Right atrium auricular region (tissue), 2 donors: ENCODE measurements at regions not wholly inside any gene's neighbourhood (a gene's known extent, or its start where the extent isn't known, plus 50 kb on each side); places are given as distances from the start of the nearest gene placed in this dataset.

Experiments used
- DNase-seq: peaks from one replicate; pipeline ENCODE4 v3.0.0-alpha.2; 2019; ENCODE audit warnings: low spot score
- H3K27ac ChIP-seq, 2 donors: fragments of 200-600 bp; sonication (generic); 1 replicate in 1 of 2; 2 replicates in 1 of 2; pipeline ENCODE4 v1.5.1; 2016 to 2019
- H3K27me3 ChIP-seq, 2 donors: fragments of 200-600 bp; sonication (generic); one replicate each; pipeline versions ENCODE4 v1.5.1 to v1.6.0; 2017 to 2019
- H3K36me3 ChIP-seq: fragments of 200-600 bp; sonication (generic); one replicate; pipeline ENCODE4 v1.5.1; 2016
- H3K4me1 ChIP-seq, 2 donors: fragments of 200-600 bp; sonication (generic); one replicate each; pipeline versions ENCODE4 v1.5.1 to v1.6.0; 2017 to 2019
- H3K4me3 ChIP-seq, 2 donors: fragments of 200-600 bp; sonication (generic); 1 replicate in 1 of 2; 2 replicates in 1 of 2; pipeline ENCODE4 v1.5.1; 2017 to 2019; ENCODE audit warnings: mild to moderate bottlenecking in 1 of 2, moderate library complexity in 1 of 2
- H3K9me3 ChIP-seq, 2 donors: fragments of 200-600 bp; sonication (generic); one replicate each; pipeline ENCODE4 v1.5.1; 2019
- TF ChIP-seq, protein P1 (sequence below), 2 donors: fragments of 200-600 bp; sonication (generic); IDR thresholded peaks; one replicate each; pipeline ENCODE4 v1.5.1; 2019; ENCODE audit warnings: antibody characterized with exemption in 2 of 2

DNA sequence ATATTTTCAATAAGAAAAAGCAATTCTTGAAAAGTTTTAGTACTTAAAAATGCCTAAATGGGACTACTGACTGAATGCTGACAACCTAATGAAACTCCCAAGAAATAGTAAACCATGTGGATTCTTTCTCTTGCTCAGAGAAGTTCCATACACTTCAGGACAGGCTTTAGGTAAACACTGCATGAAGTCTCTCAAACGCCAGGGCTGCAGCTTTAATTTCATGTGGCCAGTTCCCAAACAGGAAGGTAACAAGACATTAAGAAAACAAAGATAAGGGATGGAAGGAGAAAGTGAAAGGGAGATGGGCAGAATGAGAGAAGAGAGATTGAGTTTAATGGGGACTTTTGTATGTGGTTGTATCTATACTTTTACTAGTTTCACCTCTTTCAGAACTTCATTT lies 734.7 kb upstream of the PKDCC start:
- no peaks in the 10 kb centered on the region for H3K9me3 ChIP-seq
- H3K27ac ChIP-seq, result no peak overlapping the region
- no peaks in the 10 kb centered on the region for H3K36me3 ChIP-seq
- DNase-seq, result no peak
- no peak overlapping the region for H3K4me3 ChIP-seq
- H3K27me3 ChIP-seq, result no peaks in the 10 kb centered on the region
- no peaks in the 10 kb centered on the region for H3K4me1 ChIP-seq
- TF ChIP-seq, protein P1, sequence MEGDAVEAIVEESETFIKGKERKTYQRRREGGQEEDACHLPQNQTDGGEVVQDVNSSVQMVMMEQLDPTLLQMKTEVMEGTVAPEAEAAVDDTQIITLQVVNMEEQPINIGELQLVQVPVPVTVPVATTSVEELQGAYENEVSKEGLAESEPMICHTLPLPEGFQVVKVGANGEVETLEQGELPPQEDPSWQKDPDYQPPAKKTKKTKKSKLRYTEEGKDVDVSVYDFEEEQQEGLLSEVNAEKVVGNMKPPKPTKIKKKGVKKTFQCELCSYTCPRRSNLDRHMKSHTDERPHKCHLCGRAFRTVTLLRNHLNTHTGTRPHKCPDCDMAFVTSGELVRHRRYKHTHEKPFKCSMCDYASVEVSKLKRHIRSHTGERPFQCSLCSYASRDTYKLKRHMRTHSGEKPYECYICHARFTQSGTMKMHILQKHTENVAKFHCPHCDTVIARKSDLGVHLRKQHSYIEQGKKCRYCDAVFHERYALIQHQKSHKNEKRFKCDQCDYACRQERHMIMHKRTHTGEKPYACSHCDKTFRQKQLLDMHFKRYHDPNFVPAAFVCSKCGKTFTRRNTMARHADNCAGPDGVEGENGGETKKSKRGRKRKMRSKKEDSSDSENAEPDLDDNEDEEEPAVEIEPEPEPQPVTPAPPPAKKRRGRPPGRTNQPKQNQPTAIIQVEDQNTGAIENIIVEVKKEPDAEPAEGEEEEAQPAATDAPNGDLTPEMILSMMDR (IDR thresholded peaks at IDR 0.05), result no peak

DNA sequence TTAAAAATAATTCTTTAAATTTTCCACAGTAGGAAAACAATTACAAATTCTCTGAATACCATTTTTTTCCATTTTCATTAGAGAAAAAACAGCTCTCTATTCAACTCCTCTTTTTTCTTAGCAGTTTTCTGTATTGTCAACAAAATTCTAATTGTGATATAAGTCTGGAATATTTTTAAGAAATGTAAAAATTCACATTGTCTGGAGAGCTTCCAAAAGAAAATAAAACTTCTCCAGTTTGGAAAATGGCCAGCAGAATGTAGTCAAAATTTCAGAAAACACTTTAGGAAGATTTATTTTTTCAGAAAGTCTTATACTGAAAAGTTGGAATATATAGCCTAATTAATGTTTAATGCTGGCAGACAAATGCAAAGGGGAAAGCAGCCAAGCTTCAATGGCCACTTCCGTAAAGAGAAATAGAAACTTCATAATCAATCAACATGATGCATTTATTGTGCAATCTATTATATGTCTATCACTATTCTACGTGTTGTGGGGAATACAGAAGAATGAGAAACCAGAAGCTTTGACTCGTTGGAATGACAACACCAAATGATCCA lies 733.2 kb upstream of the PKDCC start:
- TF ChIP-seq, protein P1 (IDR thresholded peaks at IDR 0.05), result no peak
- no peaks in the 10 kb centered on the region for H3K9me3 ChIP-seq
- DNase-seq, result no peak
- H3K4me1 ChIP-seq, result no peaks in the 10 kb centered on the region
- no peaks in the 10 kb centered on the region for H3K36me3 ChIP-seq
- no peak overlapping the region for H3K4me3 ChIP-seq
- H3K27ac ChIP-seq, result no peak overlapping the region
- no peaks in the 10 kb centered on the region for H3K27me3 ChIP-seq

DNA sequence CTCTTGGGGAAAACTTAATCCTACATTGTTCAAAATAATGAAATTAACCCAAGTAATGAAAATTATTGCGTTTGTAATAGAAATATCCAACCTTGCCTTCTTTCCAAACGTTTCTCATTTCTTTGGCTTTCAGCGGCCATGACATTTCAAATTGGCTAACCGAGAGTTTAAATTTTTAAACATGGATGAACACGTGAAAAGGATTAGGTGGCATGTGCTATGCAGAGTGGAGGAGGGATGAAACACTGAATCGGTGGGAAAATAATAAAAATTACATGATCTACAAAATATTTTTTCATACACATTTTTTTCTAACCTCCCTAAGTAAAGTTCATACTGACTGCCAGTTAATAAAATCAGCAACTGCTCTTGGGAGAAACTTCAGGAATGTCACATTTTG lies 728.4 kb upstream of the PKDCC start:
- TF ChIP-seq, protein P1 (IDR thresholded peaks at IDR 0.05), result no peak
- H3K27me3 ChIP-seq, result no peaks in the 10 kb centered on the region
- H3K9me3 ChIP-seq, result no peaks in the 10 kb centered on the region
- H3K4me3 ChIP-seq, result no peak overlapping the region
- H3K4me1 ChIP-seq, result no peaks in the 10 kb centered on the region
- H3K27ac ChIP-seq, result no peak overlapping the region
- no peak for DNase-seq
- H3K36me3 ChIP-seq, result no peaks in the 10 kb centered on the region

DNA sequence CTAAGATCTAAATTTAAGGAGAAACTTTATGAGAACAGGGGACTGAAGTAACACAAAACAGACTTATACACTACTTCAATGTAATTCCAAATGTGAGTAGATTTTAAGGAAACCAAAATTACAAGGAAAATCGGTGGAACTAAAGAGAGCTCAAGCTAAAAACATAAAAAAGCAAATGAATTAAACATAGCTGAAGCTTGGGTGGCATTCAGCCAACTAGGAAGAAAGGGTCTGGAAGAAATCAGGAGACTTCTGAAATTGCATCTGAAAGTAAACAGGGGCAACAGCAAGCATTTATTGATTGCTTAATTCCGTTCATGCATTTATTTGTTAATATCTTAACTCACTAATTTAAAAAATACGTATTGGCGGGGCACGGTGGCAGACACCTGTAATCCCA lies 727.3 kb upstream of the PKDCC start:
- TF ChIP-seq, protein P1 (IDR thresholded peaks at IDR 0.05), result no peak
- Histone ChIP-seq H3K9me3 (no peaks in the 10 kb centered on the region), H3K27ac (no peak overlapping the region), H3K4me3 (no peak overlapping the region), H3K27me3 (no peaks in the 10 kb centered on the region), H3K36me3 (no peaks in the 10 kb centered on the region), H3K4me1 (no peaks in the 10 kb centered on the region)
- no peak for DNase-seq

DNA sequence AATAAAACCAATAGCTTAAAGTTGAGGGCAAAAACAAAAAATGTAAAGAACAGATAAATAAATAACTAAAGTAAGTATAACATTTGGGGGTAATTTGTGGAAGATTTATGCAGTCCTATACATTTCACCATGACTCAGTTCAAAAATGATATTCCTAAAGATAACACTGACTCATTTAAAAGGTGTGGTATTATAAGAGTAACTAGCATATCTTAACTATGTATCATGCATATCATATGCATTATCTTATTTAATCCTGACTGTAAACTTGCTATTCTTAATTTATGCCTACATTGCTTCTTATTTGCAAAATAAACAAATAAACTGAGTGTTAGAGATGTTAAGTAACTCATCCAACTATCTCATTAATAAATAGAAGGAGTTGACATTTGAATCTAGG lies 726.5 kb upstream of the PKDCC start:
- Histone ChIP-seq H3K27ac (no peak overlapping the region), H3K27me3 (no peaks in the 10 kb centered on the region), H3K4me1 (no peaks in the 10 kb centered on the region), H3K9me3 (no peaks in the 10 kb centered on the region), H3K36me3 (no peaks in the 10 kb centered on the region), H3K4me3 (no peak overlapping the region)
- DNase-seq, result no peak
- TF ChIP-seq, protein P1 (IDR thresholded peaks at IDR 0.05), result no peak

DNA sequence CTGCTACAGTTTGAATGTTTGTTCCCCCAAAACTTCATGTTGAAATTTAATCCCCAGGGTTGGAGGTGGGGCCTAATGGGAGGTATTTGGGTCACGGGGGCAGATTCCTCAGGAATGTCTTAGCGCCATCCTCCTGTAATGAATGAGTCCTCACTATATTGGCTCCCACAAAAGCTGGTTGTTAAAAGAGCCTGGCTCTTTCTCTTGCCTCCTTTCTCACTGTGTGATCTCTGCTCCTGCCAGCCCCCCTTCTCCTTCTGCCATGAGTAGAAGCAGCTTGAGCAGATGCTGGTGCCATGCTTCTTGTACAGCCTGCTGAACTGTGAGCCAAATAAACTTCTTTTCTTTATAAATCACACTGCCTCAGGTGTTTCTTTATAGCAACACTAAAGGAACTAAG lies 721.0 kb upstream of the PKDCC start:
- no peak overlapping the region for H3K4me3 ChIP-seq
- TF ChIP-seq, protein P1 (IDR thresholded peaks at IDR 0.05), result no peak
- H3K27ac ChIP-seq, result no peak overlapping the region
- no peak for DNase-seq
- H3K36me3 ChIP-seq, result no peaks in the 10 kb centered on the region
- H3K27me3 ChIP-seq, result no peaks in the 10 kb centered on the region
- no peaks in the 10 kb centered on the region for H3K4me1 ChIP-seq
- H3K9me3 ChIP-seq, result no peaks in the 10 kb centered on the region
